KBM-7 (cell line): ENCODE measurements at regions not wholly inside any gene's neighbourhood (a gene's known extent, or its start where the extent isn't known, plus 50 kb on each side); places are given as distances from the start of the nearest gene placed in this dataset.
"Not testable (repeated sequence)": the region's sequence is repeated elsewhere in the genome, so short reads cannot be mapped to it uniquely, and the experiment has no call there.

Source experiments
- DNase-seq: peaks from one replicate; pipeline ENCODE4 v3.0.0-alpha.2; 2015
- in situ Hi-C: fragments of 300-500 bp; cut with MboI; formaldehyde crosslinking; loops from 2 replicates; pipeline ENCODE4 v1.14.3; 2020; ENCODE audit warnings: low sequenced_read_pairs, low pct_unique_long_range_greater_than_20kb, mixed read lengths

- DNase-seq: no peak
- in situ Hi-C loops: no loop called here
Measured at GRCh38 chr3:18992709-18993108, 155.6 kb upstream of the KCNH8 start.

- in situ Hi-C loops: no loop called here
- no peak for DNase-seq
Measured at GRCh38 chr3:18989237-18989795, 159.0 kb upstream of the KCNH8 start.

DNA sequence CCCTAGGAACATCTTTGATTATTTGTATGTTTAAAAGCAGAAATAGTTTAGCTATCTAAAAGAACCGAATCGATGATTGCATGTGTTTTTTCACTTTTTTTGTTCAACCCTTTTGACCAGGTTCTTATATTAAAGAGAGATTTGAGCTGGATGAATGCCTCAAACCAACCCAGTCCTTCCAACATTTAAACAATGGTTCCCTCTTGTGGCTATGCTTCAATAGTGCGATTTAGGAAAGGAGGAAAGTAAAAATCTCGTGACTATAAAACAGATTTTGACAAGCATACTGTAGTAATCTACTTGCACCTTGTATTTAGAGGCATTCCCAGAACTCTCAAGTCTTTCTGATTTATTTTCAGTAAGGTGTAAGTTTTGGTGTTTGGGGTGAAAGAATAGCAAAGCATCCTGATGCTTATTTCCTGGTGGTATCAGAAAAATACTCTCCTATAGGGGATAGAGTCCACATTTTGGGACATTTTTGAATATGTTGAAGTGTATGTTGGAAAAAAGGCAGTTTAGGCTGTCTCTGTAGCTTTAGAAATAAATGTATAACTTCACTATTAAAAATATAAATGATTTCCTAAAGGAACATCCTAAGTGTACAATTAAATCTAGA, 159.6 kb upstream of the KCNH8 start:
- peak; percentile 70 for DNase-seq

DNA sequence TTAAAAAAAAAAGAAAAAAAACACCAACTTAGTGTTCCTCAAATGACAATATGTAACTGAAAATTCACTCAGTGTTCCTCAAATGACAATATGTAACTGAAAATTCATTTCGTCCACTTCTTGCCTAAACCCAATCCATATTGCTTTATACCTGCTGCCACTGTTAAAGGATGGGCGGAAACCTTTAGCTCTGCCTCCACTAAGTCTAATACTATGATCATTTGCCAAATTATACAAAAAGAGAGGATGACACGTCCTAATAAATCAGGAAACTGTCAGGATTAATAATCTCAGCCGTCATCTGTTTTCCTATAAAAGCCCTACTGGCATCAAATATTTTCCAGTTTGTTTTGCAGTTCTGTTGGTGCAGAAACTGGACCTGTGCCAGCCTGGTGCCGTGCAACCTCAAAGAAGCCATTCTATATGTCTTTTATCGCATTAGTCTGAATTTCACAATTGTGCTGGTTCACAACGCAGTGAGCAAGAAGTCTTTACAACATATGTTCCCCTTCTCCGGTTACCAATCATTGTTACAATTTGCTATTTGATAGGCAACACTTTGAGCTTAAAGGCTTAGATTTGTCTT, 160.4 kb upstream of the KCNH8 start:
- in situ Hi-C loops: no loop called here
- no peak for DNase-seq

More for the DNA sequence above, 159.6 kb upstream of the KCNH8 start:
- in situ Hi-C loops: no loop called here

GRCh38 chr3:18987070-18987469, 161.2 kb upstream of the KCNH8 start:
- no peak for DNase-seq
- in situ Hi-C loops: no loop called here

- DNase-seq: no peak
- in situ Hi-C loops: no loop called here
Measured at GRCh38 chr3:18982920-18983319, 165.4 kb upstream of the KCNH8 start.

GRCh38 chr3:18976102-18976501, 172.2 kb upstream of the KCNH8 start:
- DNase-seq, in situ Hi-C loops: not testable (repeated sequence)

DNA sequence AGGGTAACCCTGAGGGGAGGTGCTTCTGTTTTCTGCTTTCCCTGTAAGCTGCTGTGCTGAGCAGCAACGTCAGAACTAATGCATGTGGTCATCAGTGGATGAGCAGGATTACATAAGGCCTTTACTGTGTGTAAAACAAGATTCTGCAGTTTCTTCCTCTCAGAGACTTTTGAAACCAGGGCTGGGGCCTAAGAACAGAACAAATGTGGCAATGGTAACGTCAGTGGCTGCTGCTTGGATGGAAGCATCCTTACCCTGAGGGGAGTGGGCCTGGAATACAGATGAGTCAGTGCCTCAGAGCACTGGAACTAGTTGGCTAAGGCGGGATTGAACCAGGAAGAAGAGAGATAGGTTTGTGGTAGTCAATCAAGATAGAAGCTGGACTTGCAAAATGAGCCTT, 180.2 kb upstream of the KCNH8 start:
- in situ Hi-C loops: no loop called here
- DNase-seq: no peak

- in situ Hi-C loops: no loop called here
- DNase-seq: no peak
Measured at GRCh38 chr3:18965781-18966180, 182.5 kb upstream of the KCNH8 start.

- DNase-seq: peak; percentile 18
- in situ Hi-C loops: no loop called here
Measured at GRCh38 chr3:18964640-18965039, 183.7 kb upstream of the KCNH8 start.

DNA sequence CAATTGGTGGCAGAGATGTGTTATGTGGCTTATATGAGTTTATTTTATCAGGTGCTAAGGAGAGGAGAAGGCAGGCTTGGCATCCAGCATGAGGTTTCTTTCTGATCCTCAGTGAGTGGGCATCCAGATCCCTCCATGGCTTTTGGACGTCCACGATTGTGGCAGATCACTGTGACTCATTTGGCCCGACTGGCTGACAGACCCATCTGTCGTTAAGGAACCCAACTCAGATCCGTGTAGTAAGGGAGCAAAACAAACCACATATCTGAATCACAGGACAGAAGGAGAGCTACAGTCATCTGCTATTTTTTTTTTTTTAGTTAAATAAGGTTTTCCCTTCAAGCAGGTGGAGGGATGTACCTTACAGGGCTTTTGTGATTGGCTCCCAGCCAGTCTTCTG, 197.0 kb upstream of the KCNH8 start:
- DNase-seq: no peak
- in situ Hi-C loops: no loop called here

- DNase-seq: peak; percentile 68
- in situ Hi-C loops: no loop called here
Measured at GRCh38 chr3:18946524-18946923, 201.8 kb upstream of the KCNH8 start.

DNA sequence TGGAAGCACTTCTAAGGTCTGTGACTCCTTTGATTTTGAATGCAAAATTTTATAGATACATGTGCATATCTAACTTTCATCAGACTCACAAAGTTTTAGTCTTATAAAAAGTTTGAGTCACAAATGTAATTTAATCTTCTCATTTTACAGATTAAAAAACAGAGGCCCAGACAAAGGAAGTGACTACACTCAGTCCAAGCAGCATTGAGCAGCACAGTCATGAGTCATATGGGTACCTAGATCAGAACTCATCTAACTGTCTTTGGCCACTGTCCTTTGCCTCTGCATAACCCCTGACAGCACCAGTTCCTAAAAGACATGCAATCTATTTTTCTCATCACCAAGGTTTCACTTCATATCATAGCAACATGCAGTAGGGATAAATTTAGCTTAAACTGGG, 210.7 kb upstream of the KCNH8 start:
- DNase-seq: no peak
- in situ Hi-C loops: no loop called here

DNA sequence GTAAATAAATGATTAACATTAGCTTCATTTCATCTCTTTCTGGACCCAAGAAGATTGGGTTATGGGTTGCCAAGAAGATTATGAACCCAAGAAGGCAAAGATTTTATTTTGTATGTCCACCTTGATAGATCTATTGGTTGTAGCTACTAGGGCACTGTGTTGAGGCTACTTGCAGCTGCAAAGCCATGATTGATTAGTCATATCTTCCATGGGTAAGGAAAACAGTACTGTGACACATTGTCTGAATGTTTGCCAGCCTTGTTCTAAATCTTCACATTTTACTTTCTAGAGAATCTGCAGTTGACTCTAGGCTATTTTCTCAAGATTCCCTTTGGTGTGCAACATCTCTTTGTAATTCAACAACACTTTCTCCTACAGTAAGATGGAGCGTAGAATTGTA, 229.2 kb upstream of the KCNH8 start:
- DNase-seq: no peak
- in situ Hi-C loops: no loop called here

- in situ Hi-C loops: no loop called here
- DNase-seq: no peak
Measured at GRCh38 chr3:18917923-18918322, 230.4 kb upstream of the KCNH8 start.

GRCh38 chr3:18902081-18902793, 246.1 kb upstream of the KCNH8 start:
- no peak for DNase-seq
- in situ Hi-C loops: no loop called here

- no peak for DNase-seq
- in situ Hi-C loops: no loop called here
Measured at GRCh38 chr3:18901571-18901970, 246.7 kb upstream of the KCNH8 start.

DNA sequence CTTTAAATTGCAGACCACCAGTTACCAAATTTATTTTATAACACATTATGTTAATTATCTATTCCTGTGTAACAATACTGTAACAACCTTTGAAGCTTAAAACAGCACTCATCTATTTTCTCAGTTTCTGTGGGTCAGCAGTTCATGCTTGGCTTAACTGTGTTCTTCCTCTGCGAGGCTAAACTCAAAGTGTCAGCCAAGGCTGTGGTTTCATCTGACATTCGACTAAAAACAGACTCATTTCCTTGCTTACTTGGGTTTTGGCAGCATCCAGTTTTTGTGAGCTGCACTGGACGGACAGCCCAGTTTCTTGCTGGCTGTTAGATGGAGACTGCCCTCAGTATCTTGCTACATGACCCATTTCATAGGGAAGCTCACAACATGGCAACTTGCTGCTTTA, 247.3 kb upstream of the KCNH8 start:
- in situ Hi-C loops: no loop called here
- DNase-seq: peak; percentile 34

DNA sequence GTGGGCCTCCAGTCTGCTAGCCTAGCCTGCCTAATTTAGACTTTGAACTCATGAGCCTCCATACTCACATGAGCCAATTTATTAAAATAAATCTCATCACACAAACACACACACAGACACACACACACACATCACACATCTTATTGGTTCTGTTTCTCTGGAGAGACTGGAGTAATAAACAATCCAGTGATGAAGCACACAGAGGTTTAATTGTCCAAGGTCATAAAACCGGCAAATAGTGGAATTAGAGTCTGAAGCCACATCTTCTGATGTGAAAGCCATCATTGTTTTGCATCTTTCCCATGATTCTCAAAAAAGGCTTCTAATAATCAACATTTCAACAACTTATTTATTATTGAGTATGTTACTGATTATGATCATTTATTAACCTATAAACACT, 249.4 kb upstream of the KCNH8 start:
- DNase-seq: no peak
- in situ Hi-C loops: no loop called here

- in situ Hi-C loops: no loop called here
- DNase-seq: no peak
Measured at GRCh38 chr3:18892756-18893155, 255.6 kb upstream of the KCNH8 start.
